ENCODE measurements at regions not wholly inside any gene's neighbourhood (a gene's known extent, or its start where the extent isn't known, plus 50 kb on each side); places are given as distances from the start of the nearest gene placed in this dataset.

DNA sequence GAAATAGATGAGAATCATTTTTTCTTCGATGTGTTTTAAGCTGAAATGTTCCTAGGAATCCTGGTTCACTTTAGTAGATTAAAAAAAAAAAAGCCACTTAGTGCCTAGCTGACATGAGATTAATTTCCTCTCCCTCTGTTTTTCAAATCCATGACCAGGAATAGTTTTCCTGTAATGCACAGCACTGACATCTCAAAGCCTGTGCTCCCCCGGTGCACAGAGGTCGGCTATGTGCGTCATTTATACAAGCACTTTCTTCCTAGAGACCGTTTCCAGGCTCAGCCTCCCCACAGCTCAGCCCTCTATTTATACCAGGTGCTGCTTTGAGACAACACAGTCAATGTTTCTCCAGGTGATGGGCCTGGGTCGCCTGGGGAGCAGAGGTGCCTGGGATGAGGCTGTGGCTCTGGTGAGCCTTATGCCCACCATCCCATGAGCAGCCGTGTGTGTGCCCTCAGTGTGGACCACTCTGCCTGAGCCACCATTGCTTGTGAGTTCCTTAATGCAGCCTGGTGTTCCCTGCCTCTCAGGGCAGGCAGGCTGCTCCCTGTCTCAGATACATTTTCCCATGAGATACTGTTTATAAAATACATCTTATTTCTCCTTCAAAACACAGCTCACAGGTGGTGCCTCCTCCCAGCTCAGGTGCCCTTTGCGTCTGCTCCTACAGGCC lies 515.7 kb upstream of the HS6ST1 start:
- ChIA-PET CTCF (no interaction called here), POLR2A (ENCODE audit: unreplicated experiment) (no interaction called here)
- intact Hi-C loops (cut with micrococcal nuclease; ENCODE audit: unreplicated experiment) = no loop called here
- no peak overlapping the region for H3K4me2 ChIP-seq
- H3K27me3 ChIP-seq (ENCODE audit: insufficient read depth, low read depth) = peaks cover 54% of the 10 kb centered on the region; the same call in 1 of the 2 replicates
- no peaks in the 10 kb centered on the region for H3K4me1 ChIP-seq (replicated peaks; ENCODE audit: insufficient read depth)
- H3K79me2 ChIP-seq (ENCODE audit: low read depth) = no peaks in the 10 kb centered on the region
- H3F3A ChIP-seq (ENCODE audit: insufficient read depth, low read depth) = no peaks in the 10 kb centered on the region
- H4K20me1 ChIP-seq (ENCODE audit: insufficient read depth) = no peaks in the 10 kb centered on the region
- no peaks in the 10 kb centered on the region for H3K9me3 ChIP-seq (ENCODE audit: insufficient read depth, low read depth)
- no peak overlapping the region for H3K4me3 ChIP-seq
- no peak overlapping the region for H3K27ac ChIP-seq
- H2AFZ ChIP-seq = no peak overlapping the region
- no peaks in the 10 kb centered on the region for H3K36me3 ChIP-seq (ENCODE audit: low read depth)
- TF ChIP-seq CTCF (conservative IDR thresholded peaks at IDR 0.05) = no peak
- no peak for TF ChIP-seq EZH2 (IDR thresholded peaks at IDR 0.05; ENCODE audit: low read depth)
- no peaks in the 10 kb centered on the region for H3K9me2 ChIP-seq (ENCODE audit: insufficient read depth)
- no TSS peak for BruUV-seq (replicated peaks)
- no peak for DNase-seq

DNA sequence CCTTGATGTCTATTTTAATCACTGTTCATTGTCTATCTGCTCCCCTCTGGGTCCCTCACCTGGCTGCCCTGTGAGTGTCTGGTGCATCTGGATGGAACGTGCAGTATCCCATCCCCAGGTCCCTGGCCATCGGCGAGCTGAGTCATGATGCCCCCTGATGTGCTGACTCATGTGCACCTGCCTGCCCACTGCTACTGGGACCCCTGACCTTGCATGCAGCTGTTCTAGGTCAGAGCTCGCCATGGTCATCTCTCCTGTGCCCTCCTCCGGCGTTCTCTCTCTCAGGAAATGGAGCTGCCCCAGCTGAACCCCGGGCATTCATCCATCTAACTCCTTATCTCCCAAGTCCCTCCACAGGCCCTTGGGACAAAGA lies 516.2 kb upstream of the HS6ST1 start:
- Histone ChIP-seq H3K9me3 (ENCODE audit: insufficient read depth, low read depth) (no peaks in the 10 kb centered on the region), H3K36me3 (ENCODE audit: low read depth) (no peaks in the 10 kb centered on the region), H3F3A (ENCODE audit: insufficient read depth, low read depth) (no peaks in the 10 kb centered on the region), H3K4me2 (no peak overlapping the region), H2AFZ (no peak overlapping the region), H3K79me2 (ENCODE audit: low read depth) (no peaks in the 10 kb centered on the region), H3K27me3 (ENCODE audit: insufficient read depth, low read depth) (peaks cover 54% of the 10 kb centered on the region; the same call in 1 of the 2 replicates), H3K4me3 (no peak overlapping the region), H3K27ac (no peak overlapping the region), H3K9me2 (ENCODE audit: insufficient read depth) (no peaks in the 10 kb centered on the region), H4K20me1 (ENCODE audit: insufficient read depth) (no peaks in the 10 kb centered on the region), H3K4me1 (replicated peaks; ENCODE audit: insufficient read depth) (no peaks in the 10 kb centered on the region)
- DNase-seq = no peak
- intact Hi-C loops (cut with micrococcal nuclease; ENCODE audit: unreplicated experiment) = no loop called here
- CTCF ChIA-PET = no interaction called here
- no peak for TF ChIP-seq CTCF (conservative IDR thresholded peaks at IDR 0.05)
- TF ChIP-seq EZH2 (IDR thresholded peaks at IDR 0.05; ENCODE audit: low read depth) = no peak
- POLR2A ChIA-PET (ENCODE audit: unreplicated experiment) = no interaction called here
- no TSS peak for BruUV-seq (replicated peaks)

- DNase-seq = no peak
- Histone ChIP-seq H3K9me2 (ENCODE audit: insufficient read depth) (no peaks in the 10 kb centered on the region), H2AFZ (no peak overlapping the region), H3F3A (ENCODE audit: insufficient read depth, low read depth) (no peaks in the 10 kb centered on the region), H3K27ac (no peak overlapping the region), H4K20me1 (ENCODE audit: insufficient read depth) (no peaks in the 10 kb centered on the region), H3K4me3 (no peak overlapping the region), H3K4me1 (replicated peaks; ENCODE audit: insufficient read depth) (no peaks in the 10 kb centered on the region), H3K9me3 (ENCODE audit: insufficient read depth, low read depth) (no peaks in the 10 kb centered on the region), H3K27me3 (ENCODE audit: insufficient read depth, low read depth) (peaks cover 57% of the 10 kb centered on the region; the same call in 1 of the 2 replicates), H3K4me2 (no peak overlapping the region), H3K36me3 (ENCODE audit: low read depth) (no peaks in the 10 kb centered on the region), H3K79me2 (ENCODE audit: low read depth) (no peaks in the 10 kb centered on the region)
- ChIA-PET POLR2A (ENCODE audit: unreplicated experiment) (no interaction called here), CTCF (no interaction called here)
- BruUV-seq (replicated peaks) = no TSS peak
- TF ChIP-seq EZH2 (IDR thresholded peaks at IDR 0.05; ENCODE audit: low read depth) (no peak), CTCF (conservative IDR thresholded peaks at IDR 0.05) (no peak)
- intact Hi-C loops (cut with micrococcal nuclease; ENCODE audit: unreplicated experiment) = no loop called here
Measured at GRCh38 chr2:128835342-128835855, 516.7 kb upstream of the HS6ST1 start.
